ENCODE measurements at regions not wholly inside any gene's neighbourhood (a gene's known extent, or its start where the extent isn't known, plus 50 kb on each side); places are given as distances from the start of the nearest gene placed in this dataset.

GRCh38 chr10:84088626-84089025 is 50.7 kb upstream of the GHITM start:
- TF ChIP-seq CTCF (IDR thresholded peaks at IDR 0.05) (no peak), POLR2A (IDR thresholded peaks at IDR 0.05) (no peak)

Measured in thyroid gland (tissue), 4 donors.